NCI-H187 (cell line): ENCODE measurements at regions not wholly inside any gene's neighbourhood (a gene's known extent, or its start where the extent isn't known, plus 50 kb on each side); places are given as distances from the start of the nearest gene placed in this dataset.

Source experiments
- DNase-seq, 2 experiments: peaks; one replicate each; lab custom pipeline; 2025; lab: John Stamatoyannopoulos, UW

DNA sequence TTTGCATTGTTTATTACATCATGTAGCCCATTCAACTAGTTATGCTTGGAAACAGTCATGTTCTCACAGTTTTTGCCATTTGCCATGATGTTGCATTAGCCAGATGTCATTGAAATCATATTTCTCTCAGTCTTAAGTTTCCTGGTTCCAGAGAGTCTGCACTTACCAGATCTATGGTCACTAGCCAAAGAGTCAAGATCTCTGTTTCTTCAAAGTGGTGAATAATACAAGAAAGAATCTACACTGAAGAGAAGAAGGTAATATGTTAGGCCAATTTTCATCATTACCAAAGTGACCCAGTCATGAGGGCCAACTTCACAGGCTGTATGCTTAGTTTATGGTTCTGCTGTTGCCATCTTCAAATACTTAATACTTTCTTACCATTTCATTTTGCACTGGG is 89.0 kb upstream of the PHYHIPL start:
- DNase-seq: no peak

GRCh38 chr10:59088912-59089573 is 87.4 kb upstream of the PHYHIPL start:
- no peak for DNase-seq

DNA sequence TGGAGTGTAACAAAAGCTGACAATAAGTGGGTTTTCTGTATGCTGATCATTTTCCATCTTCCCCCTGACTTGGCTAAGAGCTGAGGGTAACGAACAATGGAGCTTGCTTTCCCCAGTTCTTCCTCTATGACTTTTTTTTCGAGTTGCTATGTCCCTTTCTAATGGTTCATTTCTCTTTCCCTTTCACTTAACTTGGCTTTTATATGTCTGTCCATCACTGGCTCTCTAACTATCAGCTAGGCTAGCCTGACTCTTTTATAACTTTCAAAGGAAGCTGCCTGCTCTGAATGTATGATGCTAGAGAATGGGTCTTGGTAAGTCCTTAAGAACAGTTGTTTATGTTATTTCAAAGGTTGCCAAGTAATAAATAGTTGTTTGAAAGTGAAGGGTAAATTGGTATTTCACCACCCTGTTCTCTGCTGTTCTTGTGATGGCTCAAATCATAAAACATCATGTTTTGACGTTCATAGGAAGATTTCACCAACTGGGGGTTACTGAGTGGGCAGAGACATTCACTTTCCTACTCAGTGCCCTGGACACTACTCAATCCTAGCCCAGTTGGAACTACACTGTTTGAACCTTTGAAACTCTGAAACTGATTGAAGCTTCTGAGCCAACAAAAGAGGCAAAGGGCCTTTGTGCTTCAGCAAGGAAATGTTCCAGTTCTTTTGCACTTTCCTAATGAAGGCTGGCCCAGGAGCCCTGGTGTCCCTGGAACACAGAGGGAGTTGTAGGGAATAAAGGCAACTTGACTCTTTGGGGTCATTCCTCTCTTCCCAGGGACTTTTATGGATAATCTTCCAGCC is 85.4 kb upstream of the PHYHIPL start:
- no peak for DNase-seq

DNA sequence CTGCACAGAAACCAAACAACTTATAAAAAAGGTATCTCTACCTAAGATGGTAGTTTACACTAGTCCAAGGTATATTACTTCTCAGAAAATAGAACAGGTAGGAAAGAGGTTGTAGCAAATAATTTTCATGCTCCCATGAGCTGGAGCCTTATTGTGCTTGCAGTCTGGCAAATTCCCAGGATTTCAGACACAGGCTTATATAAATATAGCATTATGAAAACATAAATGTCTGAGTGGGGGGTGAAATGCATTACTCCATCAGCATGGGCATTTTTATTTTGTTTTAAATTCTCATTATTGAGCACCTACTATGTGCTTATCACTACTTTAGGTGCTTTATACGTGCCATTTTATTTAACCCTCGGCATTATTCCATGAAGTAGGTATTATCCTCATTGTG is 83.0 kb upstream of the PHYHIPL start:
- DNase-seq: no peak

GRCh38 chr10:59096631-59097030 is 79.8 kb upstream of the PHYHIPL start:
- DNase-seq: no peak

- no peak for DNase-seq
Measured at GRCh38 chr10:59098387-59098786, 78.1 kb upstream of the PHYHIPL start.

- no peak for DNase-seq
Measured at GRCh38 chr10:59098831-59099452, 77.5 kb upstream of the PHYHIPL start.

DNA sequence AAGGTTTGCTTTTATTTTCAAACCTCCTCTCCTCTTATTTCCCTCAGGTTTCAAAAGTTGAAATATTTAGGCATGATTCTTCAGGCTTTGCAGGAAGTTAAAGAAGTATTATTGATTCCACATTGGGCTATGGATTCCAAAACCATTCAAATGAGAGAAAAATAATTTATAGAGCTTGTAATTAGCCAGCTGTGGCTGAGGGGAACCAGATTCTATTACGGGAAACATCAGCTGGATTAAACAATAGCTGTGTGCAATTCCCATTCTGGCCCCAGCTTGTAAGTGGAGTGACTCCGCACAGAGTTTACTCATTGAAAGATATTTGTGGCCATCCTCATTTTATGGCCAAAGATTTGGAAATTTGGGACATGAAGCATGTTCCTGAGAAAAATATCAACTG is 77.0 kb upstream of the PHYHIPL start:
- DNase-seq: no peak

GRCh38 chr10:59102394-59102793 is 74.0 kb upstream of the PHYHIPL start:
- DNase-seq: no peak

- no peak for DNase-seq
Measured at GRCh38 chr10:59104186-59104585, 72.3 kb upstream of the PHYHIPL start.

DNA sequence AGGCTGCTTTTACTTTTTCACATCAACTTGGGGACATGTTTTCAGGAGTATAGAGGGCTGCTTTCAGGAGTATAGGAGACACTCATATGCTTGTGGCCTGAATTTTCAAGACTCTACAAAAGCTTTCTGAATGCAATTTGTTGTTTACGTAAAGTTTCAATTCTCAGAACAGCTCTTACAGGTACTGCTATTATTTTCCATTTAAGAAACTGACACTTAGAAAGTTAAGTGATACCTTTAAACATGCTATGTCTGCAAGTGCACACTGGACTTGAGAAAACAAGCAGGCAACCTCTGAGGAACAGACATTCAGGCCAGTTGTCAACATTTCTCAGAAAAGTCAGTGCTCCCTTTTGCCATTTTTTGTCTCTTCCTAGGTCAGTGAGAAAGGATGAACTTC is 70.0 kb upstream of the PHYHIPL start:
- no peak for DNase-seq

DNA sequence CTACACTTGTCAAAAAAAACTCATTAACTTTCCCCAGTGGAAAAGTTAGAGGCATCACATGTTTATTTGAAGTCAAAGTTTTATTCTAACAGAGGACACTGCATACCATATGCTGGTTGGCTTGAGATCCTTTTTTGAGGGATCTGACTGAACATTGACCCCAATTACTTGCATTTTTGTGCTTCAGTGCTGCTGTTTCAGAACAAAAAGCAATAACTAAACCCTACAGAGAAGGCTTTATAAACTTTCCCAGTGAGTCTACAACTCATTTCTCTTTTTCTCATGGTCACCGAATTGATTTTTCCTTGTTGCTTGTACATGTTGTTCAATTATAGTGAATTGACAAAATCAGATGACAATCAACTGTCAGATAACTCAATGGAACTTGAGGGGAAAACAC is 69.3 kb upstream of the PHYHIPL start:
- DNase-seq: no peak

DNA sequence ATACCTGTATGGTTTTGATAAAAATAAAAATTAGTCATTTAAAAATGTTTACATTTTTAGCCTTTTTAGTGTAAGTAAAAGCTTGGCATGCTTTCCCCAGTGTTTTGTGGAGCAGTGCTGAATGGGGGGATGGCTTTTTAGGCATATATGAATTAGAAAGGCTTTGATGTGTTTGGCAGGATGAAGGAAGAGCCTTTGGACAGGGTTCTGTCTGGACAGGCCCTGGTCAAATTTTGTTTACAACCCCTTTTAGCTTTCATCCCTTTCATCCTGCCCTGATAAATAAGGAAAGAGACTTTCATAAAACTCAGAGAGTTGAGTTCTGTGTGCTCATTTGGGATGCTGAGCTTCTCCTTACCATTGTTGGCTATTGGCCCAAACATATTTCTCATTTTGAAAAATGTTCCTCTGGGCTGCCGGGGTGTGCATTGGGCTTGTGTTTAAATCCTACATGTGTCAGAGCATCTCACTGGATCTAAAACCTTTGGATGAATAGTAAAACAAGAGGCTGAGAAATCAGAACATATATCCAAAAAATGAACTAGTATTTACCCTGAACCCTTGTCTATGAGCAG is 68.1 kb upstream of the PHYHIPL start:
- no peak for DNase-seq

DNA sequence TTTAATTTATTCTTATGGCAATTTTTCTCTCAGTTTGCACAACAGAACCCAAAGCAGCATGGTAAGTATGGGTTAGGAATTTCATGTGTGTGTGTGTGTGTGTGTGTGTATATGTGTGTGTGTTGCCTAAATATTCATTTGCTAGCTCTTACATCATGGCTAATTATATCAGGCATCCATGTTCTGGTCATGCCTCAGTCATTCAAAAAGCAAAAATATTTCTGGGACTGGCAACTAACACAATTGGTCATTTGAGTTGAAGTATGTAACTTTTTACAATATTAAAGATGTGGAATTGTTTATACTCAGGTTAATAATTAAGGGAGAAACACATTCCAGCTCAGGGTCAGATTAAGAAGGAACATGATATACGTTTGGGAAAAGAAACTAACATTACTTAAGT is 67.6 kb upstream of the PHYHIPL start:
- DNase-seq: no peak

- DNase-seq: no peak
Measured at GRCh38 chr10:59109826-59110225, 66.6 kb upstream of the PHYHIPL start.

DNA sequence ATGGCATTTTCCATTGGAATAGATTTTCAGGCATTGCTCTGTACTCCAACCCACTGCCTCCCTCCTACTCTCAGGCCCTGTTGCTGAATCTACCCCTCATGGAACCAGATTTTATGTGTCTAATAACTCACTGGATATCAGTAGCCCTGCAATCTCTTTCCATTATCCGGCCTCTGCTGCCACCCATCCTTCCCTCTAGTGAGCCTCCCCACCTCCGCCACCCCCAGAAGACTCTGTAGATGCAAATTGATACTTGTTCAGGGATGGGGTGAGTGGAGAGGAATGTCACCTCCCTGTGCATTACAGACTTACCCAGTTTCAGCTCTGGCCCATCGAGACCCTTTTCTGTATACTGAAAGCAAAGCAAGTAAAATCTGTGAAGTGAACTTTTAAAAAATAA is 52.3 kb upstream of the PHYHIPL start:
- DNase-seq: no peak

- DNase-seq: no peak
Measured at GRCh38 chr10:59125666-59126065, 50.8 kb upstream of the PHYHIPL start.

DNA sequence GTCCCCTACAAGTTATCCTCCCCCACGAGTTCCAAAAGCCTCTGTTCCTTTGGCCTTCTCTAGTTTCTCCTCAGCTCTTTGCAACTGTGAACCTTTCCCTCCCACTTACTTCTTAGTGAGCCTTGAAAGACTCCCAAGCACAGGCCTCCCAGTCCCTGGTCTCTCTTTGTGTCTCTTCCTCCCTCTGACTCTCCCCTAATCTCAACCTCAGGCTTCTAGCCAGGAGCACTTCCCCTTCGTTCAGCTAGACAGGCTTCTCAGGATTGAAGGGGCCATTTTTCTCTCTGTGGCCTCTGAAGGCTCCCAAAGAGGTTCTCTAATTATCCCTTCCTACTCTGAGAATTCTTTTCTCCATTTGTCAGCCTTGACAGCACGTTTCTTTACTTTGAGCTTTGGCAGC is 50.2 kb upstream of the PHYHIPL start:
- no peak for DNase-seq
